Breast epithelium (tissue), 3 donors: ENCODE measurements at regions not wholly inside any gene's neighbourhood (a gene's known extent, or its start where the extent isn't known, plus 50 kb on each side); places are given as distances from the start of the nearest gene placed in this dataset.

Source experiments
- POLR2AphosphoS5 ChIP-seq, 3 donors: sonication (generic); formaldehyde crosslinking; IDR thresholded peaks; one replicate each; pipeline ENCODE4 v1.6.1; 2017; ENCODE audit warnings: antibody characterized with exemption in 3 of 3
- TF ChIP-seq, protein P1 (sequence below), 3 donors: fragments of 450-650 bp; IDR thresholded peaks; one replicate each; pipeline ENCODE4 v1.5.1; 2016 to 2017; ENCODE audit warnings: antibody characterized with exemption in 3 of 3, mild to moderate bottlenecking in 3 of 3, moderate library complexity in 3 of 3

DNA sequence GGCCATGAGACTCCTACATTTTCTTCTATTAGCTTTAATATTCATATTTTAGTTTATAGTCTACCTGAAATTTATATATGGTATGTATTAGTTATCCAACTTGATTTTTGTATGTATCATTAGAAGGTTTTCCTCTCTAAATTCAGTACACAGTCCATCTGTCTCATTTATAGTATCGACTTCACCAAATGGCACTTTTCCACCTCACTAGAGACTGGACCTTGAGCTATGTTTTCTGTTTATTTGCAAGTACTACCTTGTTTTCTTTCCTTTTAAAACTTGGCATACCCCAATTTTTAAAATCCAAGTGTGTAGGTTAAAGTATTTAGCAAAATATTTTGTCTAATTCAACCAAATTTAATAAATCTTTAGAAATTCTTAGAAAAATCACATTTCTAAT, 1137.5 kb downstream of the NSUN3 start:
- TF ChIP-seq, protein P1, sequence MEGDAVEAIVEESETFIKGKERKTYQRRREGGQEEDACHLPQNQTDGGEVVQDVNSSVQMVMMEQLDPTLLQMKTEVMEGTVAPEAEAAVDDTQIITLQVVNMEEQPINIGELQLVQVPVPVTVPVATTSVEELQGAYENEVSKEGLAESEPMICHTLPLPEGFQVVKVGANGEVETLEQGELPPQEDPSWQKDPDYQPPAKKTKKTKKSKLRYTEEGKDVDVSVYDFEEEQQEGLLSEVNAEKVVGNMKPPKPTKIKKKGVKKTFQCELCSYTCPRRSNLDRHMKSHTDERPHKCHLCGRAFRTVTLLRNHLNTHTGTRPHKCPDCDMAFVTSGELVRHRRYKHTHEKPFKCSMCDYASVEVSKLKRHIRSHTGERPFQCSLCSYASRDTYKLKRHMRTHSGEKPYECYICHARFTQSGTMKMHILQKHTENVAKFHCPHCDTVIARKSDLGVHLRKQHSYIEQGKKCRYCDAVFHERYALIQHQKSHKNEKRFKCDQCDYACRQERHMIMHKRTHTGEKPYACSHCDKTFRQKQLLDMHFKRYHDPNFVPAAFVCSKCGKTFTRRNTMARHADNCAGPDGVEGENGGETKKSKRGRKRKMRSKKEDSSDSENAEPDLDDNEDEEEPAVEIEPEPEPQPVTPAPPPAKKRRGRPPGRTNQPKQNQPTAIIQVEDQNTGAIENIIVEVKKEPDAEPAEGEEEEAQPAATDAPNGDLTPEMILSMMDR (IDR thresholded peaks at IDR 0.05), result no peak
- no peak for TF ChIP-seq POLR2AphosphoS5 (IDR thresholded peaks at IDR 0.05)
